Endothelial cell (in vitro differentiated cells): ENCODE measurements at regions not wholly inside any gene's neighbourhood (a gene's known extent, or its start where the extent isn't known, plus 50 kb on each side); places are given as distances from the start of the nearest gene placed in this dataset.

Experiments
- DNase-seq: peaks from one replicate; pipeline ENCODE4 v3.0.0; 2021; ENCODE audit warnings: low spot score
- H3K27ac Mint-ChIP-seq: one replicate; pipeline ENCODE4 v1.8.0; 2021; ENCODE audit warnings: mixed read lengths, inconsistent platforms; ENCODE audit not compliant: unreplicated experiment
- H3K27me3 Mint-ChIP-seq: one replicate; pipeline ENCODE4 v1.8.0; 2021; ENCODE audit warnings: mild to moderate bottlenecking, moderate library complexity, mixed read lengths, inconsistent platforms; ENCODE audit not compliant: unreplicated experiment
- H3K36me3 Mint-ChIP-seq: one replicate; pipeline ENCODE4 v1.8.0; 2021; ENCODE audit warnings: mild to moderate bottlenecking, low read depth, mixed read lengths, inconsistent platforms; ENCODE audit not compliant: unreplicated experiment
- H3K4me1 Mint-ChIP-seq: one replicate; pipeline ENCODE4 v1.8.0; 2021; ENCODE audit warnings: mild to moderate bottlenecking, mixed read lengths, inconsistent platforms; ENCODE audit not compliant: unreplicated experiment
- H3K4me3 Mint-ChIP-seq: one replicate; pipeline ENCODE4 v1.8.0; 2021; ENCODE audit warnings: mild to moderate bottlenecking, mixed read lengths, inconsistent platforms; ENCODE audit not compliant: unreplicated experiment
- H3K9me3 Mint-ChIP-seq: one replicate; pipeline ENCODE4 v1.8.0; 2021; ENCODE audit warnings: mixed read lengths, inconsistent platforms; ENCODE audit not compliant: unreplicated experiment
- TF ChIP-seq, protein P1 (sequence below): fragments of 200-600 bp; sonication (generic); IDR thresholded peaks from one replicate; pipeline ENCODE4 v1.5.0; 2021; ENCODE audit warnings: antibody characterized with exemption; ENCODE audit not compliant: unreplicated experiment

DNA sequence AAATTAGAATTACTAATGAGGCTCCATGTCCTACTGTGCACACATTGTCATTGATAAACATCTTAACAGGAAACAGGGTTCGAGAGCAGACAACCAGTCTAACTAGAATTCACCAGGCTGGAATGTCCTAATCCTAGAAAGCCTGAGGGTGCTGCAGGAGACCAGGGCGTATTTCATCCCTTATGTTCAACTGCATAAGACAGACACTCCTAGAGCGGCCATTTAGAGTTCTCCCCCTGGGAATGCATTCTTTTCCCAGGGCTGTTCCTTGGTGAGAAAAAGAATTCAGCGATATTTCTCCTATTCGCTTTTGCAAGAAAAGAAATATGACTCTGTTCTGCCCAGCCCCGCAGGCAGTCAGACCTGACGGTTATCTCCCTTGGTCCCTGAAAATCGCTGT lies 486.0 kb downstream of the REEP3 start:
- no peaks in the 10 kb centered on the region for H3K27me3 Mint-ChIP-seq

DNA sequence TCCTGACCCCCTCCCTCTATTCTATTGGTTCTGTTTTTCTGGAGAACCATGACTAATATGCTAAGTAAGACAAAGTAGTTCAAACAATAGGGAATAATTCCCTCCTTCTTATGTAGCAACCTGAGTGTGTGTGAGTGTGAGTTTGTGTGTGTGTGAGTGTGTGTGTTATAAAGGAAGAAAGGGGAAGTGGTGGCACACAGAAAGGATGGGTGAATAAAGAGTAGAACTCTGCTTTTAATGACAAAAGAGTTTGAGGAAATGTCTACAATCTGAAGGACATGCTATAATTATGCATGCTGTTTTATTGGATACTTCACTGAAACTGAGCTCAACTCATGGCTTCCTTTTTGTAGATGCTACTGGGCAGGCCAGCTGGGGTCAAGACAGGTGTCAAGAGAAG lies 489.5 kb downstream of the REEP3 start:
- Mint-ChIP-seq H3K36me3 (no peaks in the 10 kb centered on the region), H3K4me3 (no peak overlapping the region), H3K27ac (no peak overlapping the region), H3K4me1 (no peaks in the 10 kb centered on the region), H3K9me3 (no peaks in the 10 kb centered on the region), H3K27me3 (no peaks in the 10 kb centered on the region)
- TF ChIP-seq, protein P1, sequence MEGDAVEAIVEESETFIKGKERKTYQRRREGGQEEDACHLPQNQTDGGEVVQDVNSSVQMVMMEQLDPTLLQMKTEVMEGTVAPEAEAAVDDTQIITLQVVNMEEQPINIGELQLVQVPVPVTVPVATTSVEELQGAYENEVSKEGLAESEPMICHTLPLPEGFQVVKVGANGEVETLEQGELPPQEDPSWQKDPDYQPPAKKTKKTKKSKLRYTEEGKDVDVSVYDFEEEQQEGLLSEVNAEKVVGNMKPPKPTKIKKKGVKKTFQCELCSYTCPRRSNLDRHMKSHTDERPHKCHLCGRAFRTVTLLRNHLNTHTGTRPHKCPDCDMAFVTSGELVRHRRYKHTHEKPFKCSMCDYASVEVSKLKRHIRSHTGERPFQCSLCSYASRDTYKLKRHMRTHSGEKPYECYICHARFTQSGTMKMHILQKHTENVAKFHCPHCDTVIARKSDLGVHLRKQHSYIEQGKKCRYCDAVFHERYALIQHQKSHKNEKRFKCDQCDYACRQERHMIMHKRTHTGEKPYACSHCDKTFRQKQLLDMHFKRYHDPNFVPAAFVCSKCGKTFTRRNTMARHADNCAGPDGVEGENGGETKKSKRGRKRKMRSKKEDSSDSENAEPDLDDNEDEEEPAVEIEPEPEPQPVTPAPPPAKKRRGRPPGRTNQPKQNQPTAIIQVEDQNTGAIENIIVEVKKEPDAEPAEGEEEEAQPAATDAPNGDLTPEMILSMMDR = no peak
- DNase-seq = no peak

More for the DNA sequence above, 486.0 kb downstream of the REEP3 start:
- no peak overlapping the region for H3K4me3 Mint-ChIP-seq
- TF ChIP-seq, protein P1 = no peak
- no peaks in the 10 kb centered on the region for H3K9me3 Mint-ChIP-seq
- no peak for DNase-seq
- no peaks in the 10 kb centered on the region for H3K36me3 Mint-ChIP-seq
- H3K4me1 Mint-ChIP-seq = no peaks in the 10 kb centered on the region
- H3K27ac Mint-ChIP-seq = no peak overlapping the region

DNA sequence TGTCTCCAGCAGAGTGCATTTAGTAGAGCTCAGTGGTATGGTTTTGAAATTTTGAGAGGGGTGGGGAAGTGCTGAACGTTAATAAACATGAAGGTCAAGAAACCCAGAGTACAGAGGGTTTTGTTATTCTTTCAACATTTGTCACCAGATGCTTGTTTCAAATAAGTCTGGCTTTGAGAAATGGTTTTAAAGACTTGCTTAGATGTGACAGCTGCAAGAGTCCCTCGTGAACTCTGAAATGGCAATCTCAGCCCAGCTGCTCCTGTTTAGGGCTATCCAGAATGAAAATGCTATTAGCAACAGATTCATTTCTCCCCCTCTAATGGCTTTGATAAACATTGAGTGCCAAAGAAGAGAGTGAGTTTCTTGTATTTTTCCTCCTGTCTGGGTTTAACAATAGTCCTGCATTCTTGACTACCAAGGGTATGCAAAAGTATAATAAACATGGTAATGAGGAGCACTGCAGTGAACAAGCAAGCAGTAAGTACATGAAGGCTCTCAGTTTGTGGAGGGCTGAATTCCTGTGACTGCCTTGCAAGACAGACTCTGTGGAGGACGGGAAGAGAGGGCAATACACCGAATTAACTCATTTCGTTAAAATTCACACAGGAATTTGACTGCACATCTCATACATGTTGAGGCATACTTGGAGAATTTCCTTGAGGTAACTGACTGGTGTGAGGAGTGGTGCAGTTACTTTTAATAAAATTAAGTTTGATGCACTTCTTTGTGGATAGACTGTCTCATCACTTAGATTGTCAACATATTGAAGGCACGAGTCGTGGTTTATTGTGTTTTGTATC lies 490.9 kb downstream of the REEP3 start:
- TF ChIP-seq, protein P1 = no peak
- no peaks in the 10 kb centered on the region for H3K36me3 Mint-ChIP-seq
- no peaks in the 10 kb centered on the region for H3K9me3 Mint-ChIP-seq

DNA sequence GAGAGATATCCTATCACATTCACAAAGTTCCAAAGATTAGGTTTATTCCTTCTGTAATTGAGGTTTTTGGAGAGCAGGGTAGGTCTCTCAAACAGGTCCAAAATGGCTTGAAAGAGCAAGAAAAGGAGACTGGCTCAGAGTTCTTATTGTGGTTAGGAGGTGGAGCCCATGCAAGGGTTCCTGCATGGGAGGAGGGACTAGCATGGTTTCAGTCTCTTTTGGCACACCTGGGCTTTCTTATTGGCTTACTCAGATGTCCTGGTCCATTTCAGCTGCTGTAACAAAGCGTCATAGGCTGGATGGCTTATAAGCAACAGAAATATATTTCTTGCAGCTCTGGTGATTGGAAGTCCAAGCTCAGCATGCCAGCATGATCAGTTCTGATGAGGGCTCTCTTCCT lies 493.1 kb downstream of the REEP3 start:
- no peak overlapping the region for H3K4me3 Mint-ChIP-seq
- DNase-seq = no peak
- H3K9me3 Mint-ChIP-seq = no peaks in the 10 kb centered on the region
- no peak overlapping the region for H3K27ac Mint-ChIP-seq
- H3K27me3 Mint-ChIP-seq = no peaks in the 10 kb centered on the region
- no peaks in the 10 kb centered on the region for H3K4me1 Mint-ChIP-seq
- TF ChIP-seq, protein P1 = no peak
- H3K36me3 Mint-ChIP-seq = no peaks in the 10 kb centered on the region

More for the DNA sequence above, 490.9 kb downstream of the REEP3 start:
- H3K27ac Mint-ChIP-seq = no peak overlapping the region
- H3K4me3 Mint-ChIP-seq = no peak overlapping the region
- no peak for DNase-seq
- no peaks in the 10 kb centered on the region for H3K4me1 Mint-ChIP-seq
- no peaks in the 10 kb centered on the region for H3K27me3 Mint-ChIP-seq

DNA sequence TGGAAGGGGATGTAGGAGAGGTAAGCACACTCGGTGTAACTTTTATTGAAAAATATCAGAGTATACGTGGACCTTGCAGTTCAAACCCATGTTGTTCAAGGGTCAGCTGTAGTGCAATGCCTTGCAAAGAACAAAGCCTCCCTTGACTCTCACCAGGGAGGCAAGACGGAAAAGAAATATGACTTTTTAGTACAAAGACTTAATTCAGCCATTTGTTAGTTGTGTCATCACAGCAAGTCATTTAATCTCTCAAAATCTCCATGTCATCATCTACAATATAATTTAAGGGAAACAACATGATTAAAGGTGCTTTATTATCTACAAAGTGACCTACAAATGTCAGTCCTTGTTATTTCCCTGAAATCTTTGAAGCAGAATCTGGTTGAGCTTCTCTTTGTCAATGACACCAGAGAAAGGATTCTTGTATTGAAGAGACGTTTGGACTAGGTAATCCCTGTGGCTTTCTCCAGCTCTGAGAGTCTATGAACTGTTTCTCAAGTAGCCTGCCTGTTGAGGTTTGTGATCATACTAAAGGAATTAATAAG lies 502.8 kb downstream of the REEP3 start:
- H3K27ac Mint-ChIP-seq = no peak overlapping the region
- no peaks in the 10 kb centered on the region for H3K27me3 Mint-ChIP-seq
- H3K4me3 Mint-ChIP-seq = no peak overlapping the region
- peaks cover 11% of the 10 kb centered on the region for H3K9me3 Mint-ChIP-seq
- no peaks in the 10 kb centered on the region for H3K4me1 Mint-ChIP-seq
- TF ChIP-seq, protein P1 = no peak
- no peaks in the 10 kb centered on the region for H3K36me3 Mint-ChIP-seq
- DNase-seq = no peak
